SK-N-SH (cell line): ENCODE measurements at regions not wholly inside any gene's neighbourhood (a gene's known extent, or its start where the extent isn't known, plus 50 kb on each side); places are given as distances from the start of the nearest gene placed in this dataset.

Source experiments
- CTCF ChIA-PET: fragments of 300-600, 350-600 bp; formaldehyde crosslinking; extraction: SDS; loops from one replicate; lab custom pipeline; 2021; lab: Yijun Ruan, JAX
- POLR2A ChIA-PET: fragments of 350-600 bp; sonication (Branson Sonifier 250); formaldehyde crosslinking; extraction: SDS; loops from one replicate; lab custom pipeline; 2020; ENCODE audit warnings: antibody characterized with exemption, inconsistent platforms; lab: Yijun Ruan, JAX
- DNase-seq: peaks from one replicate; pipeline ENCODE4 v3.0.0; 2012
- H2AFZ ChIP-seq: fragments of 200-600 bp; sonication (generic); 2 replicates; pipeline ENCODE4 v1.8.1; 2016; ENCODE audit warnings: antibody characterized with exemption, mild to moderate bottlenecking, low read depth
- H3F3A ChIP-seq: fragments of 200-600 bp; sonication (generic); replicated peaks from 2 replicates; pipeline ENCODE3; 2016; ENCODE audit warnings: antibody characterized with exemption, mild to moderate bottlenecking; ENCODE audit not compliant: insufficient read depth
- H3K27ac ChIP-seq, 2 experiments: fragments of 200-500 bp in 1 of 2; fragments of 200-600 bp in 1 of 2; sonication (Bioruptor generic) in 1 of 2; sonication (generic), shearing (Covaris generic) in 1 of 2; 2 replicates each; pipeline versions ENCODE4 v1.5.1 to v1.6.1; 2014 to 2016; ENCODE audit warnings: low read depth in 2 of 2, inconsistent platforms in 1 of 2, low read length in 1 of 2, mild to moderate bottlenecking in 1 of 2, mixed read lengths in 1 of 2
- H3K27me3 ChIP-seq: fragments of 200-600 bp; sonication (generic), shearing (Covaris generic); 2 replicates; pipeline ENCODE4 v1.6.1; 2016; ENCODE audit warnings: mixed run types; ENCODE audit not compliant: insufficient read depth
- H3K36me3 ChIP-seq, 2 experiments: fragments of 200-500 bp in 1 of 2; fragments of 200-600 bp in 1 of 2; sonication (Bioruptor generic) in 1 of 2; sonication (generic) in 1 of 2; replicated peaks in 1 of 2; 2 replicates each; pipeline versions ENCODE3 to v1.5.1; 2014 to 2016; ENCODE audit warnings: low read length in 1 of 2, mild to moderate bottlenecking in 1 of 2; ENCODE audit not compliant: insufficient read depth in 2 of 2, control insufficient read depth in 1 of 2
- H3K4me1 ChIP-seq, 2 experiments: fragments of 200-500 bp in 1 of 2; fragments of 200-600 bp in 1 of 2; sonication (Bioruptor generic) in 1 of 2; sonication (generic), shearing (Covaris generic) in 1 of 2; 2 replicates each; pipeline versions ENCODE4 v1.5.1 to v1.6.1; 2014 to 2016; ENCODE audit warnings: low read depth in 1 of 2, low read length in 1 of 2, mixed run types in 1 of 2; ENCODE audit not compliant: insufficient read depth in 2 of 2, control insufficient read depth in 1 of 2
- H3K4me2 ChIP-seq: fragments of 200-600 bp; sonication (generic), shearing (Covaris generic); 2 replicates; pipeline ENCODE4 v1.6.1; 2017; ENCODE audit warnings: mixed run types
- H3K4me3 ChIP-seq, 2 experiments: fragments of 200-500 bp in 1 of 2; fragments of 200-600 bp in 1 of 2; sonication (Bioruptor generic) in 1 of 2; sonication (generic), shearing (Covaris generic) in 1 of 2; 2 replicates each; pipeline versions ENCODE4 v1.5.1 to v1.8.1; 2014 to 2016; ENCODE audit warnings: low read depth in 2 of 2, inconsistent platforms in 1 of 2, low read length in 1 of 2, mild to moderate bottlenecking in 1 of 2, mixed read lengths in 1 of 2, moderate library complexity in 1 of 2
- H3K79me2 ChIP-seq: fragments of 200-600 bp; sonication (generic); 2 replicates; pipeline ENCODE4 v1.8.1; 2017; ENCODE audit warnings: mild to moderate bottlenecking; ENCODE audit not compliant: insufficient read depth
- H3K9ac ChIP-seq: fragments of 200-600 bp; sonication (generic); 2 replicates; pipeline ENCODE4 v1.6.1; 2017; ENCODE audit warnings: mixed run types
- H3K9me2 ChIP-seq: fragments of 200-600 bp; sonication (generic); 2 replicates; pipeline ENCODE4 v1.6.1; 2017; ENCODE audit warnings: mixed run types
- H3K9me3 ChIP-seq: fragments of 200-600 bp; sonication (generic); 2 replicates; pipeline ENCODE4 v1.6.1; 2017; ENCODE audit warnings: mixed run types, mild to moderate bottlenecking, moderate library complexity
- H4K20me1 ChIP-seq: fragments of 200-600 bp; sonication (generic); 2 replicates; pipeline ENCODE4 v1.6.1; 2017; ENCODE audit warnings: mild to moderate bottlenecking, mixed run types; ENCODE audit not compliant: insufficient read depth
- CHD2 ChIP-seq: fragments of 150-350 bp; IDR thresholded peaks from 2 replicates; pipeline ENCODE4 v1.6.1; 2018; ENCODE audit warnings: low read length; ENCODE audit not compliant: partially characterized antibody
- FOSL2 ChIP-seq: IDR thresholded peaks from 2 replicates; pipeline ENCODE4 v1.4.0; 2012; ENCODE audit warnings: low read depth, mild to moderate bottlenecking, moderate library complexity, borderline replicate concordance
- FOXJ3 ChIP-seq: sonication (generic); formaldehyde crosslinking; IDR thresholded peaks from 2 replicates; pipeline ENCODE4 v1.5.1; 2020; ENCODE audit warnings: mild to moderate bottlenecking, missing genetic modification reagents
- GATA2 ChIP-seq: sonication (generic); formaldehyde crosslinking; IDR thresholded peaks from 2 replicates; pipeline ENCODE4 v1.5.0; 2020; ENCODE audit warnings: mild to moderate bottlenecking, missing genetic modification reagents
- JUND ChIP-seq: IDR thresholded peaks from 2 replicates; pipeline ENCODE4 v1.4.0; 2012
- NFIC ChIP-seq: IDR thresholded peaks from 2 replicates; pipeline ENCODE4 v1.4.0; 2012; ENCODE audit warnings: borderline replicate concordance
- NRF1 ChIP-seq: IDR thresholded peaks from 2 replicates; pipeline ENCODE4 v1.6.1; 2012; ENCODE audit warnings: low read depth, mild to moderate bottlenecking, low read length
- POLR2AphosphoS5 ChIP-seq: IDR thresholded peaks from 2 replicates; pipeline ENCODE4 v1.6.1; 2012; ENCODE audit warnings: low read depth, low read length
- RAD21 ChIP-seq: IDR thresholded peaks from 2 replicates; pipeline ENCODE4 v1.6.1; 2012; ENCODE audit warnings: mild to moderate bottlenecking, low read length
- RXRA ChIP-seq: IDR thresholded peaks from 2 replicates; pipeline ENCODE4 v1.4.0; 2012; ENCODE audit warnings: low read depth, mild to moderate bottlenecking, borderline replicate concordance
- SMC3 ChIP-seq: IDR thresholded peaks from 2 replicates; pipeline ENCODE4 v1.6.1; 2012; ENCODE audit warnings: low read depth, low read length, improper control_type of control experiment
- TCF12 ChIP-seq: IDR thresholded peaks from 2 replicates; pipeline ENCODE4 v1.4.0; 2012
- TEAD4 ChIP-seq: IDR thresholded peaks from 2 replicates; pipeline ENCODE4 v1.4.0; 2012; ENCODE audit warnings: mild to moderate bottlenecking, borderline replicate concordance; ENCODE audit not compliant: insufficient read depth
- YY1 ChIP-seq: IDR thresholded peaks from 2 replicates; pipeline ENCODE4 v1.4.0; 2012; ENCODE audit warnings: low read depth, mild to moderate bottlenecking
- WGBS: methylation state at CpG from one replicate; pipeline ENCODE4 v1.1.6; 2017; ENCODE audit warnings: low lambda C conversion rate; 5-methylcytosine and 5-hydroxymethylcytosine counted together
- TF ChIP-seq, protein P1 (sequence below): fragments of 200-600 bp; sonication (generic); IDR thresholded peaks from 2 replicates; pipeline ENCODE4 v1.6.1; 2017; ENCODE audit warnings: antibody characterized with exemption, mild to moderate bottlenecking, moderate library complexity
- TF ChIP-seq, protein P2 (sequence below): IDR thresholded peaks from 2 replicates; pipeline ENCODE4 v1.4.0; 2012; ENCODE audit warnings: low read depth, borderline replicate concordance
- TF ChIP-seq, protein P3 (sequence below): IDR thresholded peaks from 2 replicates; pipeline ENCODE4 v1.4.0; 2012; ENCODE audit warnings: low read depth, borderline replicate concordance
- TF ChIP-seq, protein P4 (sequence below): fragments of 150-350 bp; IDR thresholded peaks from 2 replicates; pipeline ENCODE4 v1.6.1; 2017; ENCODE audit warnings: antibody characterized with exemption, low read length, low read depth, borderline replicate concordance

DNA sequence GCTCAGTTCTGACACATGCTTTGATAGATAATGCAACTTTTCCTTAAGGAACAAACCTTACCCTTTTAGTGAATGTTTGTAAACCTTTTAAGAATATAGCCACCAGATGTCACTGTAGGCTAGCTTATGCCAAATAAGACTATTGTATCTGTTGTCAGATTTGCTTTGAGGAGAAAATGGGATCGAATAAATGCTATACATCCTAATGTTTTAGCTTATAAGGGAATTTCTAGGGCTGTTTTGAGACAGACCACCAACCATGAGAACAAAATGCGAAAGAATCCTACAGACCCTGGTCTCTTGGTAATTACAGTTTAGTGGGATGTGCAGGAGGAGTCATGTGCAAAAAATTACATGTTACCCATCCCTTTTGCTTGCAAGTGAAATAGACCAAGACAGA lies 127.6 kb upstream of the NMUR2 start:
- H3K4me2 ChIP-seq, result no peak overlapping the region
- no peaks in the 10 kb centered on the region for H3F3A ChIP-seq
- H3K79me2 ChIP-seq, result no peaks in the 10 kb centered on the region
- no peaks in the 10 kb centered on the region for H3K9me2 ChIP-seq
- ChIA-PET CTCF (interaction anchor here (1.1 to 4.1 kb wide), 10 partner anchors 11 to 1442 kb away, joined by 3 to 25 read pairs (median 4); no protein-coding TSS in a partner anchor), POLR2A (no interaction called here)
- no peak overlapping the region for H3K9ac ChIP-seq
- no peak overlapping the region for H3K27ac ChIP-seq
- 4% methylated on average over 2 of the region's 2 CpGs for WGBS
- H3K4me3 ChIP-seq, result no peak overlapping the region; a peak in 1 of 4 replicates
- H3K27me3 ChIP-seq, result no peaks in the 10 kb centered on the region
- no peaks in the 10 kb centered on the region for H4K20me1 ChIP-seq
- no peaks in the 10 kb centered on the region for H3K4me1 ChIP-seq
- DNase-seq, result peak; percentile 16
- H3K36me3 ChIP-seq, result no peaks in the 10 kb centered on the region
- TF ChIP-seq RAD21 (peak; percentile 83), JUND (no peak), CHD2 (no peak), POLR2AphosphoS5 (no peak), GATA2 (CRISPR knock-in tag) (no peak), TEAD4 (no peak), RXRA (no peak), SMC3 (peak; percentile 57)
- TF ChIP-seq, protein P1, sequence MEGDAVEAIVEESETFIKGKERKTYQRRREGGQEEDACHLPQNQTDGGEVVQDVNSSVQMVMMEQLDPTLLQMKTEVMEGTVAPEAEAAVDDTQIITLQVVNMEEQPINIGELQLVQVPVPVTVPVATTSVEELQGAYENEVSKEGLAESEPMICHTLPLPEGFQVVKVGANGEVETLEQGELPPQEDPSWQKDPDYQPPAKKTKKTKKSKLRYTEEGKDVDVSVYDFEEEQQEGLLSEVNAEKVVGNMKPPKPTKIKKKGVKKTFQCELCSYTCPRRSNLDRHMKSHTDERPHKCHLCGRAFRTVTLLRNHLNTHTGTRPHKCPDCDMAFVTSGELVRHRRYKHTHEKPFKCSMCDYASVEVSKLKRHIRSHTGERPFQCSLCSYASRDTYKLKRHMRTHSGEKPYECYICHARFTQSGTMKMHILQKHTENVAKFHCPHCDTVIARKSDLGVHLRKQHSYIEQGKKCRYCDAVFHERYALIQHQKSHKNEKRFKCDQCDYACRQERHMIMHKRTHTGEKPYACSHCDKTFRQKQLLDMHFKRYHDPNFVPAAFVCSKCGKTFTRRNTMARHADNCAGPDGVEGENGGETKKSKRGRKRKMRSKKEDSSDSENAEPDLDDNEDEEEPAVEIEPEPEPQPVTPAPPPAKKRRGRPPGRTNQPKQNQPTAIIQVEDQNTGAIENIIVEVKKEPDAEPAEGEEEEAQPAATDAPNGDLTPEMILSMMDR, result peak; percentile 73
- TF ChIP-seq, protein P2, sequence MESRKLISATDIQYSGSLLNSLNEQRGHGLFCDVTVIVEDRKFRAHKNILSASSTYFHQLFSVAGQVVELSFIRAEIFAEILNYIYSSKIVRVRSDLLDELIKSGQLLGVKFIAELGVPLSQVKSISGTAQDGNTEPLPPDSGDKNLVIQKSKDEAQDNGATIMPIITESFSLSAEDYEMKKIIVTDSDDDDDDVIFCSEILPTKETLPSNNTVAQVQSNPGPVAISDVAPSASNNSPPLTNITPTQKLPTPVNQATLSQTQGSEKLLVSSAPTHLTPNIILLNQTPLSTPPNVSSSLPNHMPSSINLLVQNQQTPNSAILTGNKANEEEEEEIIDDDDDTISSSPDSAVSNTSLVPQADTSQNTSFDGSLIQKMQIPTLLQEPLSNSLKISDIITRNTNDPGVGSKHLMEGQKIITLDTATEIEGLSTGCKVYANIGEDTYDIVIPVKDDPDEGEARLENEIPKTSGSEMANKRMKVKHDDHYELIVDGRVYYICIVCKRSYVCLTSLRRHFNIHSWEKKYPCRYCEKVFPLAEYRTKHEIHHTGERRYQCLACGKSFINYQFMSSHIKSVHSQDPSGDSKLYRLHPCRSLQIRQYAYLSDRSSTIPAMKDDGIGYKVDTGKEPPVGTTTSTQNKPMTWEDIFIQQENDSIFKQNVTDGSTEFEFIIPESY, result no peak
- TF ChIP-seq, all 33 proteins: peak for 3
- H3K9me3 ChIP-seq, result no peaks in the 10 kb centered on the region
- no peak overlapping the region for H2AFZ ChIP-seq

DNA sequence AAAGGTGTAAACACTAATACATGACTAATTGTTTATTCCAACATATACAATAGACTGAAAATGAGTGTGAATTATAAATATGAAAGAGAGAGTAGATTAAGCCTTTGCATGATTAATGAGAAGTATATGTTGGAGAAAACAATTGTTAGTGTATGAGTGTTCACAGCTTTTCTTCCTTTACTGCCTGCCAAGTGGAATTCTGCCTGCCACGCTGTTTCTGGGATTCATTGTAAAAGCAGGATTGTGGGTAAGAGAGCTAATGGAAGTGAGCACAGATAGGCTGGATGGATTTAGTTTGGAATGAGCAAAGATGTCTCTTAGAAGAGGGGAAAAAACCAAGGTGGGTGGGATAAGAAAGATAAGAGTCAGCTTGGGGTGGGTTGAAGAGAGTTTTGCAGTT lies 129.6 kb upstream of the NMUR2 start:
- CTCF ChIA-PET, result interaction anchor here (1.5 to 4.1 kb wide), 2 partner anchors 613 to 1431 kb away, joined by 6 to 25 read pairs; no protein-coding TSS in a partner anchor
- WGBS, result 59% methylated on average over 1 of the region's 1 CpG

More for the DNA sequence above, 129.6 kb upstream of the NMUR2 start:
- Histone ChIP-seq H3K9me3 (no peaks in the 10 kb centered on the region), H3K36me3 (no peaks in the 10 kb centered on the region), H3K4me1 (no peaks in the 10 kb centered on the region), H3K27me3 (no peaks in the 10 kb centered on the region), H3K27ac (no peak overlapping the region), H3K4me2 (no peak overlapping the region), H3K9me2 (no peaks in the 10 kb centered on the region), H2AFZ (no peak overlapping the region), H3K9ac (no peak overlapping the region), H3K4me3 (no peak overlapping the region), H3K79me2 (no peaks in the 10 kb centered on the region), H4K20me1 (no peaks in the 10 kb centered on the region), H3F3A (no peaks in the 10 kb centered on the region)
- POLR2A ChIA-PET, result no interaction called here
- no peak for DNase-seq
- TF ChIP-seq YY1 (no peak), NRF1 (no peak), RXRA (no peak), TCF12 (no peak), SMC3 (no peak), FOSL2 (no peak), TEAD4 (no peak), FOXJ3 (CRISPR knock-in tag) (no peak), RAD21 (no peak), NFIC (no peak), GATA2 (CRISPR knock-in tag) (no peak)
- TF ChIP-seq, protein P1, result no peak
- TF ChIP-seq, protein P3, sequence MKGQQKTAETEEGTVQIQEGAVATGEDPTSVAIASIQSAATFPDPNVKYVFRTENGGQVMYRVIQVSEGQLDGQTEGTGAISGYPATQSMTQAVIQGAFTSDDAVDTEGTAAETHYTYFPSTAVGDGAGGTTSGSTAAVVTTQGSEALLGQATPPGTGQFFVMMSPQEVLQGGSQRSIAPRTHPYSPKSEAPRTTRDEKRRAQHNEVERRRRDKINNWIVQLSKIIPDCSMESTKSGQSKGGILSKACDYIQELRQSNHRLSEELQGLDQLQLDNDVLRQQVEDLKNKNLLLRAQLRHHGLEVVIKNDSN, result no peak
- TF ChIP-seq, protein P4, sequence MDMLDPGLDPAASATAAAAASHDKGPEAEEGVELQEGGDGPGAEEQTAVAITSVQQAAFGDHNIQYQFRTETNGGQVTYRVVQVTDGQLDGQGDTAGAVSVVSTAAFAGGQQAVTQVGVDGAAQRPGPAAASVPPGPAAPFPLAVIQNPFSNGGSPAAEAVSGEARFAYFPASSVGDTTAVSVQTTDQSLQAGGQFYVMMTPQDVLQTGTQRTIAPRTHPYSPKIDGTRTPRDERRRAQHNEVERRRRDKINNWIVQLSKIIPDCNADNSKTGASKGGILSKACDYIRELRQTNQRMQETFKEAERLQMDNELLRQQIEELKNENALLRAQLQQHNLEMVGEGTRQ, result no peak
